HEK293 (cell line): ENCODE measurements at regions not wholly inside any gene's neighbourhood (a gene's known extent, or its start where the extent isn't known, plus 50 kb on each side); places are given as distances from the start of the nearest gene placed in this dataset.

Experiments used
- CTCF ChIA-PET: fragments of 350-600 bp; formaldehyde crosslinking; extraction: SDS; loops from one replicate; lab custom pipeline; 2021; ENCODE audit warnings: antibody characterized with exemption; lab: Yijun Ruan, JAX
- POLR2A ChIA-PET: fragments of 300-600 bp; formaldehyde crosslinking; extraction: SDS; loops from one replicate; lab custom pipeline; 2020; ENCODE audit warnings: antibody characterized with exemption, inconsistent platforms; lab: Yijun Ruan, JAX
- H3K27ac ChIP-seq: fragments of 200-500 bp; sonication (Bioruptor generic); 2 replicates; pipeline ENCODE4 v1.5.1; 2014; ENCODE audit warnings: low read depth, low read length, control low read depth, inconsistent platforms; ENCODE audit errors: extremely low read depth
- H3K36me3 ChIP-seq, 2 experiments: fragments of 200-500 bp in 1 of 2; sonication (Bioruptor generic) in 1 of 2; 1 replicate in 1 of 2; 2 replicates in 1 of 2; pipeline ENCODE4 v1.5.1; 2014 to 2017; ENCODE audit warnings: inconsistent platforms in 2 of 2, low read length in 2 of 2; ENCODE audit not compliant: control insufficient read depth in 2 of 2, insufficient read depth in 1 of 2
- H3K4me1 ChIP-seq: fragments of 200-500 bp; sonication (Bioruptor generic); 2 replicates; pipeline ENCODE4 v1.5.1; 2014; ENCODE audit warnings: mild to moderate bottlenecking, low read length, inconsistent platforms; ENCODE audit not compliant: control insufficient read depth, insufficient read depth
- H3K4me3 ChIP-seq: 2 replicates; pipeline ENCODE4 v1.5.1; 2011; ENCODE audit warnings: low read depth, mild to moderate bottlenecking, control low read depth, low read length, moderate library complexity
- H3K9me3 ChIP-seq: fragments of 200-500 bp; sonication (Bioruptor generic); 2 replicates; pipeline ENCODE4 v1.5.1; 2014; ENCODE audit warnings: low read depth, low read length, inconsistent platforms; ENCODE audit not compliant: control insufficient read depth, insufficient read depth
- GFI1B ChIP-seq: fragments of 450-650 bp; formaldehyde crosslinking; IDR thresholded peaks from 2 replicates; pipeline ENCODE4 v1.5.1; 2016; ENCODE audit warnings: missing biosample characterization, missing genetic modification characterization
- HOXD13 ChIP-seq: sonication (generic); formaldehyde crosslinking; IDR thresholded peaks from 2 replicates; pipeline ENCODE4 v1.8.0; 2022; ENCODE audit warnings: missing genetic modification reagents, borderline replicate concordance
- KLF10 ChIP-seq: fragments of 450-650 bp; IDR thresholded peaks from 2 replicates; pipeline ENCODE4 v1.5.1; 2018; ENCODE audit warnings: missing biosample characterization, mild to moderate bottlenecking, missing genetic modification characterization
- MYNN ChIP-seq: fragments of 450-650 bp; formaldehyde crosslinking; IDR thresholded peaks from 2 replicates; pipeline ENCODE4 v1.5.1; 2016; ENCODE audit warnings: missing biosample characterization, missing genetic modification characterization, borderline replicate concordance
- YY2 ChIP-seq: fragments of 450-650 bp; formaldehyde crosslinking; IDR thresholded peaks from 2 replicates; pipeline ENCODE4 v1.5.1; 2016; ENCODE audit warnings: missing biosample characterization, missing genetic modification characterization
- ZNF16 ChIP-seq: fragments of 450-650 bp; formaldehyde crosslinking; IDR thresholded peaks from 2 replicates; pipeline ENCODE4 v1.5.1; 2016; ENCODE audit warnings: low read depth, missing biosample characterization, missing genetic modification characterization
- ZNF175 ChIP-seq: fragments of 450-650 bp; formaldehyde crosslinking; IDR thresholded peaks from 2 replicates; pipeline ENCODE4 v1.5.1; 2016; ENCODE audit warnings: missing biosample characterization, missing genetic modification characterization
- ZNF2 ChIP-seq: fragments of 450-650 bp; formaldehyde crosslinking; IDR thresholded peaks from 2 replicates; pipeline ENCODE4 v1.5.1; 2016; ENCODE audit warnings: missing biosample characterization, missing genetic modification characterization
- ZNF221 ChIP-seq: fragments of 450-650 bp; formaldehyde crosslinking; IDR thresholded peaks from 2 replicates; pipeline ENCODE4 v1.5.1; 2017; ENCODE audit warnings: missing biosample characterization, missing genetic modification characterization, borderline replicate concordance
- ZNF239 ChIP-seq: fragments of 450-650 bp; formaldehyde crosslinking; IDR thresholded peaks from 2 replicates; pipeline ENCODE4 v1.5.1; 2016; ENCODE audit warnings: missing biosample characterization, missing genetic modification characterization
- ZNF324 ChIP-seq: fragments of 450-650 bp; formaldehyde crosslinking; IDR thresholded peaks from 2 replicates; pipeline ENCODE4 v1.5.1; 2016; ENCODE audit warnings: missing biosample characterization, missing genetic modification characterization
- ZNF530 ChIP-seq: fragments of 450-650 bp; formaldehyde crosslinking; IDR thresholded peaks from 2 replicates; pipeline ENCODE4 v1.5.1; 2016; ENCODE audit warnings: low read depth, missing biosample characterization, missing genetic modification characterization
- ZNF660 ChIP-seq: fragments of 450-650 bp; IDR thresholded peaks from 2 replicates; pipeline ENCODE4 v1.5.1; 2018; ENCODE audit warnings: missing biosample characterization, mild to moderate bottlenecking, missing genetic modification characterization
- ZXDB ChIP-seq: fragments of 450-650 bp; formaldehyde crosslinking; IDR thresholded peaks from 2 replicates; pipeline ENCODE4 v1.5.1; 2016; ENCODE audit warnings: missing biosample characterization, missing genetic modification characterization
- TF ChIP-seq, protein P1 (sequence below): fragments of 450-650 bp; formaldehyde crosslinking; IDR thresholded peaks from 2 replicates; pipeline ENCODE4 v1.5.1; 2016; ENCODE audit warnings: missing biosample characterization, missing genetic modification characterization
- TF ChIP-seq, protein P2 (sequence below): fragments of 450-650 bp; formaldehyde crosslinking; IDR thresholded peaks from 2 replicates; pipeline ENCODE4 v1.5.1; 2016; ENCODE audit warnings: missing biosample characterization, missing genetic modification characterization
- TF ChIP-seq, protein P3 (sequence below): fragments of 450-650 bp; formaldehyde crosslinking; IDR thresholded peaks from 2 replicates; pipeline ENCODE4 v1.5.1; 2016; ENCODE audit warnings: missing biosample characterization, missing genetic modification characterization
- TF ChIP-seq, protein P4 (sequence below): fragments of 450-650 bp; formaldehyde crosslinking; IDR thresholded peaks from 2 replicates; pipeline ENCODE4 v1.5.1; 2016; ENCODE audit warnings: missing biosample characterization, missing genetic modification characterization
- TF ChIP-seq, protein P5 (sequence below): fragments of 450-650 bp; formaldehyde crosslinking; IDR thresholded peaks from 2 replicates; pipeline ENCODE4 v1.5.1; 2017; ENCODE audit warnings: missing biosample characterization, missing genetic modification characterization
- TF ChIP-seq, protein P6 (sequence below): fragments of 450-650 bp; formaldehyde crosslinking; IDR thresholded peaks from 2 replicates; pipeline ENCODE4 v1.5.1; 2016; ENCODE audit warnings: missing biosample characterization, missing genetic modification characterization
- TF ChIP-seq, protein P7 (sequence below): fragments of 450-650 bp; IDR thresholded peaks from 2 replicates; pipeline ENCODE4 v1.5.1; 2018; ENCODE audit warnings: missing biosample characterization, mild to moderate bottlenecking, missing genetic modification characterization

DNA sequence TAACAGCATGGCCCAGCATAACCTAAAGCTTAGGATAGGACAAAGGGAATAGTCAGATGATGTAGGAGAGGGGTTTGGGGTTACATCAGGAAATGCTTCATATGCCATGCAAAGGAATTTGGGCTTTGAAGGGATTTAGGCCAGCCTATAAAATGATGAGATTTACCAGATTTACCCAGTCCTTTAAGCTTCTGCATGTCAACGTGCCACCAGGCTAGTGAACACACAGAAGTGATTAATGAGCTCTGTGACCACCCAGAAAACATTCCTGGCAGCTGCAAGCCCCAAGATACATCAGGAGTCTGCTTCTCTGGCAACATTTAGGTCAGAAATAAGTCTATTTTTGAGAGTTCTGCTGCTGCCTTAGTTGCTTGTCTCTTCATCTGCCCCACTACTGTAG, 118.3 kb downstream of the LRIG3 start (continued):
- TF ChIP-seq, protein P1, sequence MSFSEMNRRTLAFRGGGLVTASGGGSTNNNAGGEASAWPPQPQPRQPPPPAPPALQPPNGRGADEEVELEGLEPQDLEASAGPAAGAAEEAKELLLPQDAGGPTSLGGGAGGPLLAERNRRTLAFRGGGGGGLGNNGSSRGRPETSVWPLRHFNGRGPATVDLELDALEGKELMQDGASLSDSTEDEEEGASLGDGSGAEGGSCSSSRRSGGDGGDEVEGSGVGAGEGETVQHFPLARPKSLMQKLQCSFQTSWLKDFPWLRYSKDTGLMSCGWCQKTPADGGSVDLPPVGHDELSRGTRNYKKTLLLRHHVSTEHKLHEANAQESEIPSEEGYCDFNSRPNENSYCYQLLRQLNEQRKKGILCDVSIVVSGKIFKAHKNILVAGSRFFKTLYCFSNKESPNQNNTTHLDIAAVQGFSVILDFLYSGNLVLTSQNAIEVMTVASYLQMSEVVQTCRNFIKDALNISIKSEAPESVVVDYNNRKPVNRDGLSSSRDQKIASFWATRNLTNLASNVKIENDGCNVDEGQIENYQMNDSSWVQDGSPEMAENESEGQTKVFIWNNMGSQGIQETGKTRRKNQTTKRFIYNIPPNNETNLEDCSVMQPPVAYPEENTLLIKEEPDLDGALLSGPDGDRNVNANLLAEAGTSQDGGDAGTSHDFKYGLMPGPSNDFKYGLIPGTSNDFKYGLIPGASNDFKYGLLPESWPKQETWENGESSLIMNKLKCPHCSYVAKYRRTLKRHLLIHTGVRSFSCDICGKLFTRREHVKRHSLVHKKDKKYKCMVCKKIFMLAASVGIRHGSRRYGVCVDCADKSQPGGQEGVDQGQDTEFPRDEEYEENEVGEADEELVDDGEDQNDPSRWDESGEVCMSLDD (tag by site-specific recombination) = no peak
- TF ChIP-seq ZNF660 (tag by site-specific recombination) = no peak
- TF ChIP-seq, protein P2, sequence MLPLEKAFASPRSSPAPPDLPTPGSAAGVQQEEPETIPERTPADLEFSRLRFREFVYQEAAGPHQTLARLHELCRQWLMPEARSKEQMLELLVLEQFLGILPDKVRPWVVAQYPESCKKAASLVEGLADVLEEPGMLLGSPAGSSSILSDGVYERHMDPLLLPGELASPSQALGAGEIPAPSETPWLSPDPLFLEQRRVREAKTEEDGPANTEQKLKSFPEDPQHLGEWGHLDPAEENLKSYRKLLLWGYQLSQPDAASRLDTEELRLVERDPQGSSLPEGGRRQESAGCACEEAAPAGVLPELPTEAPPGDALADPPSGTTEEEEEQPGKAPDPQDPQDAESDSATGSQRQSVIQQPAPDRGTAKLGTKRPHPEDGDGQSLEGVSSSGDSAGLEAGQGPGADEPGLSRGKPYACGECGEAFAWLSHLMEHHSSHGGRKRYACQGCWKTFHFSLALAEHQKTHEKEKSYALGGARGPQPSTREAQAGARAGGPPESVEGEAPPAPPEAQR (tag by site-specific recombination) = no peak
- TF ChIP-seq GFI1B = no peak
- TF ChIP-seq, protein P3, sequence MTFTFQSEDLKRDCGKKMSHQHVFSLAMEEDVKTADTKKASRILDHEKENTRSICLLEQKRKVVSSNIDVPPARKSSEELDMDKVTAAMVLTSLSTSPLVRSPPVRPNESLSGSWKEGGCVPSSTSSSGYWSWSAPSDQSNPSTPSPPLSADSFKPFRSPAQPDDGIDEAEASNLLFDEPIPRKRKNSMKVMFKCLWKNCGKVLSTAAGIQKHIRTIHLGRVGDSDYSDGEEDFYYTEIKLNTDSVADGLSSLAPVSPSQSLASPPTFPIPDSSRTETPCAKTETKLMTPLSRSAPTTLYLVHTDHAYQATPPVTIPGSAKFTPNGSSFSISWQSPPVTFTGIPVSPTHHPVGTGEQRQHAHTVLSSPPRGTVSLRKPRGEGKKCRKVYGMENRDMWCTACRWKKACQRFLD (tag by site-specific recombination) = no peak
- TF ChIP-seq, all 188 proteins: peak for 0

DNA sequence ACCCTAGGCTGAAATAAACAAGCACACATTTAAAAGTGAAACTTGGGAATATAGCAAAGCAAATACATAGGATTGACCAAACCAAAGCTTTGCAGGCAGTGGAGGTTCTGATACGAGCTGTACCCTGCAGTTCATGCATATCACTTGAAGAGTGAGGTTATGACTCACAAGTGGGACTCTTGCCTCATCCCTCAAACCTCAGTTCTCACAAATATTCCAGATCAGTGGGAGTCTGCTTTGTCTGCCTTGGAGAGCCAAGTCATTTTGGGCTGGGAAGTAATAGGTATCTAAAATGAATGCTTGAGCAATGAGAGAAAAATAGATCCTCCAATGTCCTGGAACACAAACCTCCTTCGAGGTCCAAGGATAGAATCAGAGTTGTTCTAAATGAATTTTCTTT, 116.4 kb downstream of the LRIG3 start:
- TF ChIP-seq ZNF239 (tag by site-specific recombination) (no peak), ZNF530 (tag by site-specific recombination) (no peak), ZNF175 (tag by site-specific recombination) (no peak), HOXD13 (CRISPR knock-in tag) (no peak), KLF10 (no peak), ZNF2 (tag by site-specific recombination) (no peak), ZNF16 (tag by site-specific recombination) (no peak), ZNF324 (tag by site-specific recombination) (no peak), MYNN (tag by site-specific recombination) (no peak), ZXDB (no peak), ZNF221 (tag by site-specific recombination) (no peak), YY2 (tag by site-specific recombination) (no peak)
- TF ChIP-seq, protein P4, sequence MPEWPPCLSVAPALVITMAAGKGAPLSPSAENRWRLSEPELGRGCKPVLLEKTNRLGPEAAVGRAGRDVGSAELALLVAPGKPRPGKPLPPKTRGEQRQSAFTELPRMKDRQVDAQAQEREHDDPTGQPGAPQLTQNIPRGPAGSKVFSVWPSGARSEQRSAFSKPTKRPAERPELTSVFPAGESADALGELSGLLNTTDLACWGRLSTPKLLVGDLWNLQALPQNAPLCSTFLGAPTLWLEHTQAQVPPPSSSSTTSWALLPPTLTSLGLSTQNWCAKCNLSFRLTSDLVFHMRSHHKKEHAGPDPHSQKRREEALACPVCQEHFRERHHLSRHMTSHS = no peak
- TF ChIP-seq, protein P5, sequence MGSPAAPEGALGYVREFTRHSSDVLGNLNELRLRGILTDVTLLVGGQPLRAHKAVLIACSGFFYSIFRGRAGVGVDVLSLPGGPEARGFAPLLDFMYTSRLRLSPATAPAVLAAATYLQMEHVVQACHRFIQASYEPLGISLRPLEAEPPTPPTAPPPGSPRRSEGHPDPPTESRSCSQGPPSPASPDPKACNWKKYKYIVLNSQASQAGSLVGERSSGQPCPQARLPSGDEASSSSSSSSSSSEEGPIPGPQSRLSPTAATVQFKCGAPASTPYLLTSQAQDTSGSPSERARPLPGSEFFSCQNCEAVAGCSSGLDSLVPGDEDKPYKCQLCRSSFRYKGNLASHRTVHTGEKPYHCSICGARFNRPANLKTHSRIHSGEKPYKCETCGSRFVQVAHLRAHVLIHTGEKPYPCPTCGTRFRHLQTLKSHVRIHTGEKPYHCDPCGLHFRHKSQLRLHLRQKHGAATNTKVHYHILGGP (tag by site-specific recombination) = no peak
- TF ChIP-seq, protein P6, sequence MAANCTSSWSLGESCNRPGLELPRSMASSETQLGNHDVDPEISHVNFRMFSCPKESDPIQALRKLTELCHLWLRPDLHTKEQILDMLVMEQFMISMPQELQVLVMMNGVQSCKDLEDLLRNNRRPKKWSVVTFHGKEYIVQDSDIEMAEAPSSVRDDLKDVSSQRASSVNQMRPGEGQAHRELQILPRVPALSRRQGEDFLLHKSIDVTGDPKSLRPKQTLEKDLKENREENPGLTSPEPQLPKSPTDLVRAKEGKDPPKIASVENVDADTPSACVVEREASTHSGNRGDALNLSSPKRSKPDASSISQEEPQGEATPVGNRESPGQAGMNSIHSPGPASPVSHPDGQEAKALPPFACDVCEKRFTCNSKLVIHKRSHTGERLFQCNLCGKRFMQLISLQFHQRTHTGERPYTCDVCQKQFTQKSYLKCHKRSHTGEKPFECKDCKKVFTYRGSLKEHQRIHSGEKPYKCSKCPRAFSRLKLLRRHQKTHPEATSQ (tag by site-specific recombination) = no peak
- TF ChIP-seq, protein P7, sequence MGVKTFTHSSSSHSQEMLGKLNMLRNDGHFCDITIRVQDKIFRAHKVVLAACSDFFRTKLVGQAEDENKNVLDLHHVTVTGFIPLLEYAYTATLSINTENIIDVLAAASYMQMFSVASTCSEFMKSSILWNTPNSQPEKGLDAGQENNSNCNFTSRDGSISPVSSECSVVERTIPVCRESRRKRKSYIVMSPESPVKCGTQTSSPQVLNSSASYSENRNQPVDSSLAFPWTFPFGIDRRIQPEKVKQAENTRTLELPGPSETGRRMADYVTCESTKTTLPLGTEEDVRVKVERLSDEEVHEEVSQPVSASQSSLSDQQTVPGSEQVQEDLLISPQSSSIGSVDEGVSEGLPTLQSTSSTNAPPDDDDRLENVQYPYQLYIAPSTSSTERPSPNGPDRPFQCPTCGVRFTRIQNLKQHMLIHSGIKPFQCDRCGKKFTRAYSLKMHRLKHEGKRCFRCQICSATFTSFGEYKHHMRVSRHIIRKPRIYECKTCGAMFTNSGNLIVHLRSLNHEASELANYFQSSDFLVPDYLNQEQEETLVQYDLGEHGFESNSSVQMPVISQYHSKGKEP (tag by site-specific recombination) = no peak
- TF ChIP-seq, protein P3 (tag by site-specific recombination) = no peak
- TF ChIP-seq, all 188 proteins: peak for 0
- ChIA-PET POLR2A (no interaction called here), CTCF (interaction anchor here (1.2 kb wide), 1 partner anchor 29 kb away, joined by 3 read pairs; no protein-coding TSS in a partner anchor)
- H3K4me3 ChIP-seq = no peak overlapping the region
- H3K4me1 ChIP-seq = no peaks in the 10 kb centered on the region
- no peak overlapping the region for H3K27ac ChIP-seq
- H3K36me3 ChIP-seq = no peaks in the 10 kb centered on the region
- H3K9me3 ChIP-seq = no peaks in the 10 kb centered on the region
